ENCODE measurements at regions not wholly inside any gene's neighbourhood (a gene's known extent, or its start where the extent isn't known, plus 50 kb on each side); places are given as distances from the start of the nearest gene placed in this dataset.
A peak's percentile ranks its signal among the peaks of the same experiment; 100 is the strongest.

DNA sequence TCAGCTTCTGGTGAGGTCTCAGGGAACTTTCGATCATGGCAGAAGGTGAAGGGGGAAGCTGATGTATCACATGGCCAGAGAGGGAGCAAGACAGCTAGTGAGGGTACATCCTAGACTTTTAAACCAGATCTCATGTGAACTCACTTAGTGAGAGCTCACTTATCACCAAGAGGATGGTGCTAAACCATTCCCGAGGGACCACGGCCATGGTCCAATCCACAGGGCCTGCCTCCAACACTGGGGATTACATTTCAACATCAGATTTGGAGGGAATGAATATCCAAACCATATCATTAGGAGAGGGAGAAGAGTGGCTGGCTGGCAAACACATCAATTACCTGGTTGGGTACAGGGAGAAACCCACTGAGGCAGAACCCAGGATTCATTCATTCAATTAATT, 75.7 kb upstream of the HAAO start:
- no peak for DNase-seq (ENCODE audit: low spot score)

DNA sequence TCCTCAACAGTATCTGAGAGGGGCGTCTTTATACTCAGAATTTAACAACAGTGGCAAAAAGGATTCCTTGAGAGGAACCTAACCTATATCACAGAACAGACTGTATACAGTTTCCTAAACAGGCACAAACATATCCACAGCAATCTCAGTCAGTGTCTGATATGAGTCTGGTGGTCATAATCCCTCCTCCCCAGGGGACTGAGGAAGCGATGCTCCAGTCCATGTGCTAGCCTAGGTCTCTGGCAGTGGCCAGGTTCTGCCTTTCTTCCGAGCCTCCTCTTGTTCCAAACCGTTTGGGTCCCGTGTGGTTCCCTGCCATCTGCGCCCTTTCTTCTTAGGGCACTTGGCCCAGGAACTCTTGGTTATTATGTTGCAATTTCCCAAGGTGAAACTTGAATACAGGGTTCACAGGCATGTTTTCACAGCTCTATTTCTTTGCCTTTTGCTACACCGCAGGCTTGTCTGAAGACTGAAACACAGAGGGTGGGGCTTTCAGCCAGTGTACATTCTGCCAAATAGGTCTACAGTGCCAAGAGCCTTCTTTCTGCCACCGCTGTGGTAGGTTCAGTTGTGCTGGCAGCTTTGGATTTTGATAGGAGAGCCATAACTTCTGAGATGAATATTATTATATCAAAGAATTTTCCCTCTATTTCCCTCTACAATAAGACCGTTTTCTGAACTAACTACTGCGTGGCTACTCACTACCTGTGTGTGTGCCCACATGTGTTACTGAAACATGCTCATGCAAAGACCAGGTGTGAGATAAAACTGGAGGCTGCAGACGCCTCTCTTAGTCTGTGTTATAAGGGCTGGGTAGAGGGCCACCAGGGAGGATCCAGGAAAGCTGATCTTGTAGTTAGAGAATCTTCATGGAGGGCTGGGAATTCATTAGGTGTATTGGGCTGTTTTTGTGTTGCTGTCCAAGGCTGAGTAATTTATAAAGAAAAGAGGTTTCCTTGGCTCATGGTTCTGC, 75.0 kb upstream of the HAAO start:
- DNase-seq (ENCODE audit: low spot score): no peak

GRCh38 chr2:42865884-42866881, 73.8 kb upstream of the HAAO start:
- DNase-seq (ENCODE audit: low spot score): no peak

DNA sequence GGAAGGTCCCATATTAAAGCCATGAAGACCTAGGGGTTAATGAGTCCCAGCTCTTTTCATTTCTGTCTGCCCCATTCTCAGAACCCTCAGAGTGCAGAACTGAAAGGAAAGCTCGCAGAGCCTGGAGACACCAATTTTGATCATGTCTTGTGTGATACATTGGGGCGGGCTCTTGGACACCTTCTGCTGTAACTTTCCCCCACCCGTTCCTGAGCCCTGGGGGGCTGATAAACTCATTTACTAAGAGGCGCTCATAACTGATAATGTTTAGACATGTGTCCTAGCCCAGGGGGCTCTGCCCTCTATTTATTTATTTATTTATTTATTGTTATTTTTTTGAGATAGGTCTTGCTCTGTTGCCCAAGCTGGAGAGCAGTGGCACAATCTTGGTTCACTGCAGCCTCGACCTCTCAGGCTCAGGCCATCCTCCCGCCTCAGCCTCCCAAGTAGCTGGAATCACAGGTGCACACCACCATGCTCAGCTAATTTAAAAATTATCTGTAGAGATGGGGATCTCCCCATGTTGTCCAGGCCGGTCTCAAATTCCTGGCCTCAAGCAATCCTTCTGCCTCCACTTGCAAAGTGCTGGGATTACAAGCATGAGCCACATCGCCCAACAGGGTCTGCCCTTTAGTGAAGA, 72.4 kb upstream of the HAAO start:
- DNase-seq (ENCODE audit: low spot score): no peak

- DNase-seq (ENCODE audit: low spot score): no peak
Measured at GRCh38 chr2:42864222-42864621, 71.8 kb upstream of the HAAO start.

DNA sequence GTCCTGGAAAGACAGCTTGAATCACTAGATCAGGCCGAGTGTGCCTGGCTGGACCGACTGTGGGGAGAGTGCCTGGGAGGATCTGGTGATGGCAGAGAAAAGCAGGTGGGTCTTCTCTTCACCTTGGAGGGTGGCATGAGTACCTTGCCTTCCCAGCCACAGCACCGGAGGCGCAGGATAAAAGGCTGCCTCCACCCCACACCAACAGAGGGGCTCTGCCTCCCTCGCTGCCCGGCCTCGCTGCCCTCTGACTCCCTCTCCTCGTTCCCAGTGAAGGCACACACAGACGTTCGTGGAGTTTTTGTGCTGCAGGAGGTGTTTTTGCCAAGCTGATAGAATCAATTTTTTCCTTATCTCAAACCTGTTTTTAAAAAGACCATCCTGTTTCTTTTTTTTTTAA, 71.4 kb upstream of the HAAO start:
- DNase-seq (ENCODE audit: low spot score): no peak

DNA sequence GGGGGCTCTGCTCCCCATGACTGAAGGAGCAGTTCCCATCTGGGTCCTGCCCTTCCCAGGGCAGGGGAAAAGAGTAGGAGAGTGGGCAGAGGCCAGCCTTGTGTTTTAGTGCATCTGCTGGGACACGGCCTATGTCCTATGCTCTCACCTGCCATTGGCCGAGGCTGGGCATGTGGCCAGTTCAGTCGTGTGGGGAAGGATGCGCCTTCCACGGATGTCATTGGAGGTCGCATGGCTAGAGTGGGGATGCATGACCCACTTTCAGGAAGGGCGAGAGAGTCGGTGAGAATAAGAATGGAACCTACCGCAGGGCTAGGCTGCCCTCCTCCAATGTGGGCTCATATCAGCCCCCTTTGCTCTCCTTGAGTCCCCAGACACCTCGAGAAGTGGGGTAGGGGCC, 70.9 kb upstream of the HAAO start:
- DNase-seq (ENCODE audit: low spot score): no peak

DNA sequence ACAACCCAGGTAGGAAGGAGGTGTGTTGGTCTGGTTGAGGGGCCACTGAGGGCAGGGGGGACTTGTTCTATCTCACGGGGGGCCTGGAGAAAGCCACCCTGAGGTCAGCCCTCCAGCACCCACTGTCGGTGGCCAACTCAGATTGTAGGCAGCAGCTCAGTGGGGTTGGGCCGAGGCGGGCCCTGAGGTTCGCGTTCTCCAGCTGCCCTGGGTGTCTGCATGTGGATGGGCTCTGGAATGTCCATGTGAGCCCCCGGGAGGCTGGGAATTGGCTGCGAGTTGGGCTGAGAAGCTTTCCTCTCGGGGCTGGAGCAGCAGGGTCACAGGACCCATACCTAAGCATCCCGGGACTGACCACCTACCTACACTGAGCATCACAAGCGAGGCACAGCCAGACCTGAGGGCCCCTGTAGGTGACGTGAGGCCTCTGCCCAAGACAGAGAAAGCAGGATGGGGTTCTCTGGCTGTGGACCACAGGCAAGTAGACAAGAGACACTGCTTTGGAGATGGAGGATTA, 70.3 kb upstream of the HAAO start:
- DNase-seq (ENCODE audit: low spot score): no peak

DNA sequence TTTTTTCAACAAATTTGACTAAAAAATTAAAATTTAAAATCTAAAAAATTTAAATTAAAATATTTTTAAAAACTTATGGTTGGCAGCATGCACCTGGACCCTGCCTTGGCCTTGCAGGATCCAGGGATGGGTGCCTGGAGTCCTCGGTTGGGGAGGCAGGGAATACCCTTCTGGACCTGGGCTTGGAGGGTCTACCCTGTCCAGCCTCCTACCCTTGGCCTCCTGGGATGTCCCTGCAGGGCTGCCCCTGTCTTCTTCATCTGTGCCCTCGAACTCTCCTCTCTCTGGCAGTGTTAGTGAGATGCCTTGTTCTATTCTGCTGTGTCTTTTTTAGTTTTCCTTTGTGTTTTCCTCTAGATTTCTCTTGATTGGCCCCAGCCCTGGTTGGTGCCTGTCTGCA, 68.9 kb upstream of the HAAO start:
- no peak for DNase-seq (ENCODE audit: low spot score)

DNA sequence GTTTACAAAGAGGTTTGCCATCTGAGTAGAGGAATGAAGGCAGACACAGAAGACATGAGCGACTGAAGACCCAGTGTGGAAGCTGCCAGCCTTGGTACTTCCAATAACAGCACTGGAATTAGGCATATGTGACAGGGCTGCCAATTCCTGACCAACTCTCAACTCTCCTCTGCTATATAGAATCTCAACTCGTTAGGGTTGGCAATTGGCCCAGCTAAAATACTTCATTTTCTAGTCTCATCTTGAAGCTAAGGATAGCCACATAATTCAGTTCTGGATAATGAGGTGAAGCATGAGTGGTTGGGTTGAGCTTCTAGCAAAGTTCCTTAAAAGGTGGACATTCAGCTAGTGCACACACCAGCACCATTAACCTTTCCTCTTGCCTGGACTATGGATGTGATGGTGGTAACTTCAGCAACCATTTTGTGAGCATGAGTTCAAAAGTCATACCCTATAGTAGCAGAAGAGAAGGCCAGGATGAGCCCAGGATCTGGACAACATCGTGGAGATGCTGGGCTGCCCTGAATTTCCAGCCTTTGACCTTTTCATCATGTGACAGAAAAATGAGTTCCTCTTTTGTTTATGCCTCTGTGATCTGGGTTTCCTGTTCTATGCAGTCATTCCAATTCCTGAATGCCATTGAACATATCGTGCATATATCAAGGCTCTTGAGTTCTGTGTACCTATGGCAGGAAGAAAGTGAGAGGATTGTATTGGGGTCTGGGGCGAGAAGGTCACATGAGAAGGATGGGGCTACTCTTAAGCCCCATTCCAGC, 68.1 kb upstream of the HAAO start:
- no peak for DNase-seq (ENCODE audit: low spot score)

DNA sequence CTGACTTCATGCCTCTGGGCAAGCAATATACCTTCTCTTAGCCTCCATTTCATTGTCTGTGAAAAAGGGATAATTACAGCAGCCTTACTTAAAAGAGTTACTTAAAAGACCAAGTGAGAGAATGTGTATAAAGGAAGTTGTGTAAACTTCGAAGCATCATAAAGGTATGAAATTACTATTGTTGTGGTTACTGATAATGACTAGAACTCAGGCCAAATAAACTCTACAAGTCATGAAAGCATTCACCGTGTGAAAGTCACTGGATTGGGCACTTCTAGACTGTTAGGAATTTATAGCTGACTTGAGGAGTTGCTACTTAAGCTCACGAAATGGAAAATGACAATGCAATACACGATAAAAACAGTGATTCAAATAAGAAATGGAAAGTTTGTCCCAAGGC, 67.4 kb upstream of the HAAO start:
- no peak for DNase-seq (ENCODE audit: low spot score)

DNA sequence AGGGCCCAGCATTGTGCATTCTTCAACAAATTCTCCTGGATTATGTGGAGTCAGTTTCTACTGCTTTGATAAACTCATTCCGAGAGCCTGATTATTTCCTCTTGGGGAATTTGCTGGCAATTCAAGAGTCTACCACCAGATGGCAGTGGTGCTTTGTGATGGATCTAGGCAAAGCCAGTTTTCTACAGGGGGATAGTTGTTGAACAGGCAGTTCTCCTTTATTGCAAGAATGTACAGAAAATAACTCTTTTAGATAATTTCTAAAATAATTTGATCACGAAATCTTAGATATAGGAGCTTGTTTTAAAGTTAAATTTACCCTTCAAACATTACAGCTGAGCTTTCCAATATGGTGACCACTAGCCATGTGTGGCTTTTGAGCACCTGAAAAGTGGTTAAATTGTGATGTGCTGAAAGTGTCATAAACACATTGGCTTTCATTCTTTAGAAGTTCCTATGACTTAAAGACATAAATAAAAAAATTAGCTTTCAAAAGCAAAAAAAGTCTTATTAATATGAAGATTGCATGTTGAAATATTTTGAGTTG, 66.7 kb upstream of the HAAO start:
- DNase-seq (ENCODE audit: low spot score): peak; percentile 84

DNA sequence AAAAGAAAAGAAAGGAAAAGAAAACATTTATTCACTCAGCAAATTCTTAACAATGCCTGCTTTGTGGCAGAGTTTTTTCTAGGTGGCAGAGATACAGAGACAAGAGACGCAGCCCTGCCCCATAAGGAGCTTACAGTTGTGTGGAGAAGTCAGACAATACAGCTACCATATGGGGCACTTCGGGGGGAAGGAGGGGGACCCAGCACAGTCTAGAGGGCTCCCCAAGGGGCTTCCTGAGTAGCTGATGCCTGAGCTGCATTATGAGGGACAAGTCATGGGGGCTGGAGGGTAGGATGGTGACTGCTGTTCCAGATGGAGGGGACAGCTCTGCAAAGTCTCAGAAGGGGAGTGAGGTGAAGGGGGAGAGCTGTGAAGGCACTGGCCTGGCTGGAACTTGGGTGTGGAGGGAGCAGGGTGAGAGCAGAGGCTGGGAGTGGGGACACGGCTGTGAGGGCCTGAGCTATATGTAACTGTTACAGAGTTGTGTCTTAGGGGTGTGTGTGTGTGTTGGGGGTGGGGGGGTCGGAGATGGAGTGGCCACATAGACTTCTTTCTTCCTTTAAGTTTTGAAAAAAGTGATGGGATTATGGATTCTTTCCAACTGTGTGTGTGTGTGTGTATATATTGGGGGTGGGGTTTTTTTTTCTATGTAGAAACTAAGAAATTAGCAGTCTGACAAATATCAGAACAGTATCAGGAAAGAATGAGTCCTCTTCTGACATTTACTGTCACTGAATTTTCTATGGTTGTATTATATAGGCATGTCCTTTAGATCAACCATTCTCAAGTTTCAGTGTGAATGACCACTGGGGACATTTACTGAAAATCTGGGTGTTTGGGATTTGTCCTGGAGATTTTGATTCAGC, 66.0 kb upstream of the HAAO start:
- DNase-seq (ENCODE audit: low spot score): no peak

- DNase-seq (ENCODE audit: low spot score): no peak
Measured at GRCh38 chr2:42856891-42857632, 64.7 kb upstream of the HAAO start.

- no peak for DNase-seq (ENCODE audit: low spot score)
Measured at GRCh38 chr2:42856106-42856860, 63.9 kb upstream of the HAAO start.

- no peak for DNase-seq (ENCODE audit: low spot score)
Measured at GRCh38 chr2:42855221-42855970, 63.0 kb upstream of the HAAO start.

DNA sequence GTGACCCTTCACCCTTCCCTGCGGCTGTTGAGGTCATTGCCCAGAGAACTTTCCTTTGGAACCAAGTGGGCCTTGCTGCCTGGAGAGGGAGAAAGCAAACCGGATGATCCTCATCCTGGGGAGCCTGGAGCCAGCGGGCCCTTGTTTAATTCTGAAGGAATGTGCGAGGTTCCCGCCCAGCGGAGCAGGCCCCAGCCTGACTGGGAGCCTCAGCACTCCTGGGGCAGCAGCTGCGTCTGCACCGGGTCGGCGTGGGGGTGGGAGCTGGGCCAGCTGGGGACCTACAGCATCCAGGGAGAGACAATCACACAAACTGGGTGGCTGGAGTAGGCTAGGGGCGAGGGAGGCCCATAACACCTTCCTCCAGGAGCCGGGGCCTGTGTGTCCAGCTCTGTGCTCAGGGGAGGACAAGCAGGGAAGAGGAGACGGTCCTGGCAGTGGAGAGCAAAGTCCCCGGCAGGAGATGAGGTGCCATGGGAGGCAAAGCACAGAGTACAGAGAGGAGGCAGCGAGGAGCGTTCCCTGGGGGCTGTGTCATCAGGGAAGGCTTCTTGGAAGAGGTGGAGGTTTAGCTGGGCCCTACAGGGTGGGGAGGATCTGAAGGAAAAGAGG, 61.9 kb upstream of the HAAO start:
- peak; percentile 86 for DNase-seq (ENCODE audit: low spot score)
